Panc1 (cell line): ENCODE measurements at regions not wholly inside any gene's neighbourhood (a gene's known extent, or its start where the extent isn't known, plus 50 kb on each side); places are given as distances from the start of the nearest gene placed in this dataset.

Source experiments
- CTCF ChIP-seq: fragments of 450-650 bp; IDR thresholded peaks from 2 replicates; pipeline ENCODE4 v1.5.1; 2017; ENCODE audit warnings: mild to moderate bottlenecking
- POLR2AphosphoS5 ChIP-seq: IDR thresholded peaks from 2 replicates; pipeline ENCODE4 v1.6.1; 2012; ENCODE audit warnings: mild to moderate bottlenecking, low read depth, low read length, moderate library complexity
- REST ChIP-seq, 2 experiments: IDR thresholded peaks; 2 replicates each; pipeline ENCODE4 v1.6.1; 2011 to 2012; ENCODE audit warnings: low read depth in 2 of 2, control low read depth in 1 of 2, low read length in 1 of 2, mild to moderate bottlenecking in 1 of 2, moderate library complexity in 1 of 2; ENCODE audit not compliant: insufficient read depth in 1 of 2
- SIN3A ChIP-seq: IDR thresholded peaks from 2 replicates; pipeline ENCODE4 v1.6.1; 2012; ENCODE audit warnings: low read depth, mild to moderate bottlenecking, low read length, moderate library complexity, borderline replicate concordance; ENCODE audit not compliant: insufficient read depth

- TF ChIP-seq CTCF, result no peak
- TF ChIP-seq POLR2AphosphoS5, result no peak
- TF ChIP-seq REST (IDR thresholded peaks at IDR 0.05; ENCODE audit: insufficient read depth in 1 of 2, low read depth in 2 of 2, low read length in 1 of 2), result no peak
- no peak for TF ChIP-seq SIN3A
These were observed 146.4 kb upstream of the EDNRA start for GRCh38 chr4:147334478-147334877.
